Cardiac fibroblast (primary cell): ENCODE measurements at regions not wholly inside any gene's neighbourhood (a gene's known extent, or its start where the extent isn't known, plus 50 kb on each side); places are given as distances from the start of the nearest gene placed in this dataset.

Experiments used
- DNase-seq, 2 donors: peaks; one replicate each; pipeline versions ENCODE4 v3.0.0 to v3.0.0-alpha.2; 2010; ENCODE audit warnings: low read depth in 2 of 2
- H3K4me3 ChIP-seq, 2 donors: replicated peaks in 1 of 2; 1 replicate in 1 of 2; 2 replicates in 1 of 2; pipeline ENCODE4 v1.5.1; 2011; ENCODE audit warnings: low read depth in 2 of 2, low read length in 2 of 2, mild to moderate bottlenecking in 2 of 2, moderate library complexity in 1 of 2
- TF ChIP-seq, protein P1 (sequence below): IDR thresholded peaks from one replicate; pipeline ENCODE4 v1.5.1; 2011; ENCODE audit warnings: low read depth, mild to moderate bottlenecking, low read length, inconsistent platforms

DNA sequence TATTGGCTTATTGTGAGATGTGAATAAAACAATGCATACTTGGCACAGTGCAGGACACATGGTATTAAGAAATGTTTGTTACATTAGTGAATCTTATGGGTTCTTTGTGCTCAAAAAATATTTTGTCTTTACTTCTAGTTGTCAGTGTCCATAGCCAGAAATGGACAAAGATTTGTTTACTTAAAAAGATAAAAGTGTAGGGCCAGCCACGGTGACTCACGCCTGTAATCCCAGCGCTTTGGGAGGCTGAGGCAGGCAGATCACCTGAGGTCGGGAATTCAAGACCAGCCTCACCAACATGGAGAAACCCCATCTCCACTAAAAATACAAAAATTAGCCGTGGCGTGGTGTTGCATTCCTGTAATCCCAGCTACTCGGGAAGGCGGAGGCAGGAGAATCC, 654.6 kb upstream of the NEGR1 start:
- no peak for DNase-seq
- TF ChIP-seq, protein P1, sequence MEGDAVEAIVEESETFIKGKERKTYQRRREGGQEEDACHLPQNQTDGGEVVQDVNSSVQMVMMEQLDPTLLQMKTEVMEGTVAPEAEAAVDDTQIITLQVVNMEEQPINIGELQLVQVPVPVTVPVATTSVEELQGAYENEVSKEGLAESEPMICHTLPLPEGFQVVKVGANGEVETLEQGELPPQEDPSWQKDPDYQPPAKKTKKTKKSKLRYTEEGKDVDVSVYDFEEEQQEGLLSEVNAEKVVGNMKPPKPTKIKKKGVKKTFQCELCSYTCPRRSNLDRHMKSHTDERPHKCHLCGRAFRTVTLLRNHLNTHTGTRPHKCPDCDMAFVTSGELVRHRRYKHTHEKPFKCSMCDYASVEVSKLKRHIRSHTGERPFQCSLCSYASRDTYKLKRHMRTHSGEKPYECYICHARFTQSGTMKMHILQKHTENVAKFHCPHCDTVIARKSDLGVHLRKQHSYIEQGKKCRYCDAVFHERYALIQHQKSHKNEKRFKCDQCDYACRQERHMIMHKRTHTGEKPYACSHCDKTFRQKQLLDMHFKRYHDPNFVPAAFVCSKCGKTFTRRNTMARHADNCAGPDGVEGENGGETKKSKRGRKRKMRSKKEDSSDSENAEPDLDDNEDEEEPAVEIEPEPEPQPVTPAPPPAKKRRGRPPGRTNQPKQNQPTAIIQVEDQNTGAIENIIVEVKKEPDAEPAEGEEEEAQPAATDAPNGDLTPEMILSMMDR, result no peak
- no peak overlapping the region for H3K4me3 ChIP-seq

DNA sequence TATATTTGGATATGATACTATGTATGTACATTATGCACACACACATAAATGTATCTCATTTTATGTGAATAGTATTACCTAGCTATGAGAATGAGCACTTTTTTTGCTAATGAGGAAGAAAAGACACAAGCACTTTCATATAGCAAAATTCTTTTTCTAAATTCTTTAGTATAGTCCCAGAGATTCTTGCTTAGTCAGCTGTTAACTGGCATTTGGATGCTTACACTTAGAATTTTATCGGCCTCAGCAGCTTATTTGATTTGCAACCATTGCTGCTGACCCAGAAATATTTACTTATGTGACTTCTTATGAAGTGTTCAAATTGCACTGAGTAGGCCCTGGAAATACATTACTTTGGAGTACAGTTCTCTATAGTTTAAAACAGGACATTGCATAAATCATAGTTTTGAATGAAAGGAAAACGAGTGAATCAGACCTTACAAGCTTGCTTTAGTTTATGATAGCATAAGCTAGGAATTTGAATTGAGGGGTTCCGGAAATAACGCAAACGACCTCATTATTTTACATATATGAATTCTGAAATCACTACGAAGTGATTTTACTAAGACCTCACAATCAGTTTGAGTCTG, 653.9 kb upstream of the NEGR1 start:
- TF ChIP-seq, protein P1, result no peak
- peak in 1 of 2 donors; percentile 1 for DNase-seq
- H3K4me3 ChIP-seq, result no peak overlapping the region

DNA sequence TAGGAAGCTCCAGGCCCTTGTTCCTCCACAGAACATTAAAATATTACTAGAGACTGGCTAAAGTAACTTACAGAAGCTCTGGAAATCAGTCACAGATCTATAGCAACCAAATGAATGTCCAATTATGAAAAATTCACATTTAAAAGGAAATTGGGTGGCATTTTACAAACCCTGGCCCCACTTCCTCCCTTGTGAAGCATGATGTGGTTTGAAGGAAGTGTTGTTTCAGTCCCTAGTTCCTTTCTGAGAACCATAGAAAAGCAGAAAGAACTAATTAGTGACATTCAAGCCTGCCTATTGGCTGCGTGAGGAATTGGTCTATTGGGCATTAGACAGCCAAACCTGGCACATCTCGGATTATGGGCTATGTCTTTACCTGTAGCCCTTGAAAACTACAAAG, 649.7 kb upstream of the NEGR1 start:
- no peak overlapping the region for H3K4me3 ChIP-seq
- DNase-seq, result no peak

DNA sequence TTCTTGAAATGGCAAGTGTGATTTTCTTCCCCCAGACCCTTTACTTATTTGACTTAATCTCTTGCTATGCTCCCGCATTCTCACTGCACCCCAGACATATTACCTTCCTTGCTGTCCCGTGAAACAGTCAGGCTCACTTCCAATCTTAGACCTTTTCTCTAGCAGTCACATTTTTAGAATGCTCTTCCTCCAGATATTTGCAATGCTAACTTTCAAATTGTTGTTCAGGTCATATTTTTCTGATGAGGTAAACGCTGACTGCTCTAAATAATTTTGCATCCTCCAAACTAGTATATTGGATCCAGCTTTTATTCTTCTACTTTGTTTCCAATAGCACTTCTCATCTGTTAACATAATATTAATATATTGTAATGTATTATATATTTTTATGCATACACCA, 648.2 kb upstream of the NEGR1 start:
- no peak overlapping the region for H3K4me3 ChIP-seq
- TF ChIP-seq, protein P1, result no peak

More for the DNA sequence above, 649.7 kb upstream of the NEGR1 start:
- TF ChIP-seq, protein P1, result no peak

DNA sequence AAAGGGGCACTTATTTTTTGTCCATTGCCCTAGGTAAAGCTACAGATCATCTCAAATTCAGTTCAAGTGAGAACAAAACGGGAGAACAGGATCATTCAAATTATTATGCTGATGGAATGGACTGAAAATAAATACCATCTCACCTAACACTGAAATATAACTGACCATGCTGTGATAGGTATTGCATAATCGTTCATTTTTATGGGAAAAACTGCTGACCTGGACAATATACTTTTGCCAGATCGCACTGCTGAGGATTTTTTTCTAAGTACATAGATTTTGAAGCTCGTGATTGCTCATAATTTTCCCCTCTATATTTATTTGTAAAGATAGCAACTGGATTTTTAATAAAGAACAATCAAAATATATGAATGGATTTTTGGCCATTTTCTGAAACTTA, 636.6 kb upstream of the NEGR1 start:
- no peak overlapping the region for H3K4me3 ChIP-seq
- no peak for DNase-seq
- TF ChIP-seq, protein P1, result no peak

More for the DNA sequence above, 648.2 kb upstream of the NEGR1 start:
- DNase-seq, result no peak

DNA sequence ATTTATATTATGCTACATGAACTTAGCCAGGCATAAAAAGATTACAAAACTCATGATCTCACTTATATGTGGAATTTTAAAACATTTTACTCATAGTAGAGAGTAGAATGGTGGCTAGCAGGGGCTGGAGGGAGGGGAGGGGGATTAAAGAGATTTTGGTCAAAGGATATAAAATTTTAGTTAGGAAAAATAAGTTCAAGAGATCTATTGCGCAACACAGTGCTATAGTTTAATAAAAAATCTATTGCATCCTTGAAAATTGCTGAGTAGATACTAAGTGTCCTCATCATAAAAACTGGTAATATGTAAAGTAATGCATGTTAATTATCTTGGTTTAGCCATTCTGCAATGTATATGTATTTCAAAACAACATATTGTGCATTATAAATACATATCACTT, 635.6 kb upstream of the NEGR1 start:
- TF ChIP-seq, protein P1, result no peak
- no peak for DNase-seq

DNA sequence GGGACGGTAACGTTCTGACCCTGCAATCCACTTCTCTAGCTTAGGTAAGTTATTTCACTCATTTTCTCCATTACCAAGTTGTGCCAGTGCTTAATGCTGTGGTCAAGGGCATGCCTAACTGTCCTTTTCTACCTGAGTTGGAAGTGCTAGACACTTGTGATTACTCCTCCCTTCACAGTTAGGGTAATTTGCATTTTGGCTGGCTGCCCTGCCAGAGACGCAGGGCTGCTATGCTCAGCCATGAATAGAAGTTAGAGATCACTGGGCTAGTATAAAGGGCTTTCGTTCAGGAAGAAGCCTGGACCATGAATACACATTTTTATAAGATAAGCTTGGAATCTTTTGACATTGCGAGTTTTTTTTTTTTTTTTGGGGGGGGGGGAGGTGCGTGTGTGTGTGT, 633.2 kb upstream of the NEGR1 start:
- TF ChIP-seq, protein P1, result no peak
- no peak for DNase-seq
- H3K4me3 ChIP-seq, result no peak overlapping the region

More for the DNA sequence above, 635.6 kb upstream of the NEGR1 start:
- no peak overlapping the region for H3K4me3 ChIP-seq
